Transverse colon (tissue), 4 donors: ENCODE measurements at regions not wholly inside any gene's neighbourhood (a gene's known extent, or its start where the extent isn't known, plus 50 kb on each side); places are given as distances from the start of the nearest gene placed in this dataset.

Experiments used
- EP300 ChIP-seq: sonication (generic); formaldehyde crosslinking; IDR thresholded peaks from one replicate; pipeline ENCODE4 v1.6.1; 2017; ENCODE audit warnings: antibody characterized with exemption, low read depth
- POLR2AphosphoS5 ChIP-seq, 3 donors: sonication (generic); formaldehyde crosslinking; IDR thresholded peaks; one replicate each; pipeline ENCODE4 v1.6.1; 2016; ENCODE audit warnings: antibody characterized with exemption in 3 of 3
- TF ChIP-seq, protein P1 (sequence below), 5 experiments: fragments of 200-600 bp in 3 of 5; fragments of 450-650 bp in 2 of 5; sonication (generic) in 3 of 5; IDR thresholded peaks; 1 replicate in 2 of 5; 2 replicates in 3 of 5; pipeline ENCODE4 v1.5.1; 2016 to 2017; ENCODE audit warnings: antibody characterized with exemption in 5 of 5, inconsistent platforms in 3 of 5, mild to moderate bottlenecking in 2 of 5, moderate library complexity in 1 of 5

DNA sequence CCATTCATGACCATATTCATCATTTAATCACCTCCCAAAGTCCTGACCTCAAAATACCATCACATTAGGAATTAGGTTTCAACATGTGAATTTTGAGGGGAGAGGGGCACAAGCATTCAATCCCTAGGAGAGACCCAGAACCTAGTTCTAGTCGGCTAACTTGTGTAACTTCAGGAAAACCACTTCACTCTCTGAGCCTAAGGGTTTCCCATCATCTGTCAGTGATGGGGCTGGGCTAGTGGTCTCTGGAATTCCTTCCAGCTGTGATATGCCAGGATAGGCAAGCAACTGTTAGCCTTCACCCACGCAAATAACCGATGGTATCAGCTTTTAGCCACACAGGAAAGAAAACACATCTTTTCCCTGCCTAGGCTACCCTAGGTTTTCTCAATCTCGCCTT lies 52.5 kb upstream of the MEX3C start:
- TF ChIP-seq, protein P1, sequence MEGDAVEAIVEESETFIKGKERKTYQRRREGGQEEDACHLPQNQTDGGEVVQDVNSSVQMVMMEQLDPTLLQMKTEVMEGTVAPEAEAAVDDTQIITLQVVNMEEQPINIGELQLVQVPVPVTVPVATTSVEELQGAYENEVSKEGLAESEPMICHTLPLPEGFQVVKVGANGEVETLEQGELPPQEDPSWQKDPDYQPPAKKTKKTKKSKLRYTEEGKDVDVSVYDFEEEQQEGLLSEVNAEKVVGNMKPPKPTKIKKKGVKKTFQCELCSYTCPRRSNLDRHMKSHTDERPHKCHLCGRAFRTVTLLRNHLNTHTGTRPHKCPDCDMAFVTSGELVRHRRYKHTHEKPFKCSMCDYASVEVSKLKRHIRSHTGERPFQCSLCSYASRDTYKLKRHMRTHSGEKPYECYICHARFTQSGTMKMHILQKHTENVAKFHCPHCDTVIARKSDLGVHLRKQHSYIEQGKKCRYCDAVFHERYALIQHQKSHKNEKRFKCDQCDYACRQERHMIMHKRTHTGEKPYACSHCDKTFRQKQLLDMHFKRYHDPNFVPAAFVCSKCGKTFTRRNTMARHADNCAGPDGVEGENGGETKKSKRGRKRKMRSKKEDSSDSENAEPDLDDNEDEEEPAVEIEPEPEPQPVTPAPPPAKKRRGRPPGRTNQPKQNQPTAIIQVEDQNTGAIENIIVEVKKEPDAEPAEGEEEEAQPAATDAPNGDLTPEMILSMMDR (IDR thresholded peaks at IDR 0.05): no peak
- no peak for TF ChIP-seq POLR2AphosphoS5 (IDR thresholded peaks at IDR 0.05)
- TF ChIP-seq EP300: no peak
